Fibroblast of the aortic adventitia (primary cell): ENCODE measurements at regions not wholly inside any gene's neighbourhood (a gene's known extent, or its start where the extent isn't known, plus 50 kb on each side); places are given as distances from the start of the nearest gene placed in this dataset.
"Not testable (repeated sequence)": the region's sequence is repeated elsewhere in the genome, so short reads cannot be mapped to it uniquely, and the experiment has no call there.

Experiments used
- DNase-seq: peaks from one replicate; pipeline ENCODE4 v3.0.0-alpha.2; 2010; ENCODE audit warnings: low read depth
- H3K4me3 ChIP-seq: 2 replicates; pipeline ENCODE4 v1.5.1; 2011; ENCODE audit warnings: low read depth, mild to moderate bottlenecking, control low read depth, low read length, moderate library complexity
- CTCF ChIP-seq: IDR thresholded peaks from 2 replicates; pipeline ENCODE4 v1.5.1; 2011; ENCODE audit warnings: mild to moderate bottlenecking, low read length, control low read depth, inconsistent platforms; ENCODE audit not compliant: insufficient read depth

- no peak overlapping the region for H3K4me3 ChIP-seq
- DNase-seq: peak; percentile 80
- peak; percentile 75 for TF ChIP-seq CTCF
These were observed 117.5 kb upstream of the OR13F1 start for GRCh38 chr9:104386425-104387069.

GRCh38 chr9:104388071-104388470, 116.0 kb upstream of the OR13F1 start:
- TF ChIP-seq CTCF: no peak
- DNase-seq: no peak
- no peak overlapping the region for H3K4me3 ChIP-seq

GRCh38 chr9:104389341-104389740, 114.7 kb upstream of the OR13F1 start:
- no peak overlapping the region for H3K4me3 ChIP-seq
- no peak for DNase-seq
- TF ChIP-seq CTCF: no peak

GRCh38 chr9:104394901-104395300, 109.2 kb upstream of the OR13F1 start:
- not testable (repeated sequence) for DNase-seq, H3K4me3 ChIP-seq

- TF ChIP-seq CTCF: no peak
- H3K4me3 ChIP-seq: no peak overlapping the region
- DNase-seq: no peak
These were observed 91.8 kb upstream of the OR13F1 start for GRCh38 chr9:104412238-104412637.

- no peak for TF ChIP-seq CTCF
- no peak overlapping the region for H3K4me3 ChIP-seq
- no peak for DNase-seq
These were observed 87.6 kb upstream of the OR13F1 start for GRCh38 chr9:104416470-104416869.

GRCh38 chr9:104417296-104417695, 86.8 kb upstream of the OR13F1 start:
- TF ChIP-seq CTCF: no peak
- DNase-seq: no peak
- no peak overlapping the region for H3K4me3 ChIP-seq
